SU-DHL-6 (cell line): ENCODE measurements at regions not wholly inside any gene's neighbourhood (a gene's known extent, or its start where the extent isn't known, plus 50 kb on each side); places are given as distances from the start of the nearest gene placed in this dataset.

Experiments used
- H2AFZ ChIP-seq: fragments of 200-600 bp; sonication (generic); 2 replicates; pipeline ENCODE4 v1.6.1; 2014; ENCODE audit warnings: low read depth, mild to moderate bottlenecking, moderate library complexity, mixed read lengths, antibody characterized with exemption, low read length; ENCODE audit not compliant: severe bottlenecking
- H3F3A ChIP-seq: fragments of 200-600 bp; shearing (Covaris generic); 2 replicates; pipeline ENCODE4 v1.6.0; 2016; ENCODE audit warnings: antibody characterized with exemption, mild to moderate bottlenecking; ENCODE audit not compliant: insufficient read depth
- H3K27ac ChIP-seq: fragments of 200-600 bp; sonication (generic); 2 replicates; pipeline ENCODE4 v1.5.1; 2016; ENCODE audit warnings: low read depth, mild to moderate bottlenecking, low read length, moderate library complexity, mixed read lengths
- H3K27me3 ChIP-seq: fragments of 200-600 bp; sonication (generic), shearing (Covaris generic); 2 replicates; pipeline ENCODE4 v1.6.0; 2014; ENCODE audit warnings: mild to moderate bottlenecking, low read length
- H3K36me3 ChIP-seq: fragments of 200-600 bp; sonication (generic); 2 replicates; pipeline ENCODE4 v1.6.1; 2014; ENCODE audit warnings: mild to moderate bottlenecking, low read length, mixed read lengths
- H3K4me2 ChIP-seq: fragments of 300-600, 200-600 bp; shearing (Covaris generic), sonication (generic); 2 replicates; pipeline ENCODE4 v1.6.0; 2014; ENCODE audit warnings: low read length, low read depth, mild to moderate bottlenecking; ENCODE audit not compliant: poor library complexity, severe bottlenecking
- H3K4me3 ChIP-seq: fragments of 200-600 bp; sonication (generic); 2 replicates; pipeline ENCODE4 v1.5.1; 2014; ENCODE audit warnings: antibody characterized with exemption, low read length, mild to moderate bottlenecking, mixed read lengths; ENCODE audit not compliant: insufficient read depth, poor library complexity, severe bottlenecking
- H3K79me2 ChIP-seq: fragments of 200-600 bp; sonication (generic); 2 replicates; pipeline ENCODE4 v1.6.1; 2014; ENCODE audit warnings: mild to moderate bottlenecking, low read length, moderate library complexity; ENCODE audit not compliant: insufficient read depth
- H3K9ac ChIP-seq: fragments of 200-600 bp; sonication (generic); 2 replicates; pipeline ENCODE4 v1.7.0; 2014; ENCODE audit warnings: mild to moderate bottlenecking, low read length
- H3K9me2 ChIP-seq: fragments of 200-600 bp; sonication (generic); replicated peaks from 2 replicates; pipeline ENCODE4 v1.6.1; 2014; ENCODE audit warnings: low read length; ENCODE audit not compliant: insufficient read depth
- H3K9me3 ChIP-seq: fragments of 200-600 bp; sonication (generic); 2 replicates; pipeline ENCODE4 v1.6.1; 2014; ENCODE audit warnings: low read length, mixed read lengths; ENCODE audit not compliant: insufficient read depth
- H4K20me1 ChIP-seq: fragments of 200-600 bp; sonication (generic); 2 replicates; pipeline ENCODE4 v1.6.1; 2014; ENCODE audit warnings: low read depth, mild to moderate bottlenecking, antibody characterized with exemption, low read length, moderate library complexity, mixed read lengths
- EZH2phosphoT487 ChIP-seq: fragments of 200-600 bp; sonication (generic), shearing (Covaris generic); conservative IDR thresholded peaks from 2 replicates; pipeline ENCODE4 v1.6.1; 2018; ENCODE audit warnings: mild to moderate bottlenecking, antibody characterized with exemption, low read length, moderate library complexity, mixed read lengths
- TF ChIP-seq, protein P1 (sequence below): fragments of 200-600 bp; sonication (generic); IDR thresholded peaks from one replicate; pipeline ENCODE4 v1.5.1; 2017; ENCODE audit warnings: antibody characterized with exemption, mild to moderate bottlenecking, low read length, moderate library complexity; ENCODE audit not compliant: insufficient read depth, poor library complexity, severe bottlenecking

DNA sequence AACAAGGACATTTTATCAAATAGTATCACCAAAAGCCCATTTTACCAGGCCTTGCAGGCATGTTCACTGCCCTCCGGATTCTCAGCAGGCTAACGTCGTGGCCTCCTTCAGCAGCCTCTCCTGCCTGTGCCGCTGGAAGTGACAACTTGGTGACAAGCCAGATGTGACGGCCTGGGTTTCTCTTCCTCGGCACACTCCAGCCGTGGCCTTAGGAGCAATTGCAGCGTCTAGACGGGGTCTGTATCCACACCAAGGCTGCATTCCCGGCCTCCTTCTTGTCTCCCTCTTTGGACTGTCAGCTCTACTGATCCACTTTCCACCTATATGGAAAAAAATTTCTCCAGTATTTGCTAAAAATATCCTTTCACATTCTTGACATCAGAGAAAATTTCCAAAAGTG lies 145.3 kb upstream of the MGMT start:
- no peaks in the 10 kb centered on the region for H3K9me2 ChIP-seq
- H3K9ac ChIP-seq, result no peak overlapping the region
- peaks cover 4% of the 10 kb centered on the region; the same call in 1 of the 2 replicates for H3K9me3 ChIP-seq
- no peaks in the 10 kb centered on the region for H3K36me3 ChIP-seq
- H3F3A ChIP-seq, result no peaks in the 10 kb centered on the region
- no peaks in the 10 kb centered on the region for H3K27me3 ChIP-seq
- no peak for TF ChIP-seq EZH2phosphoT487
- TF ChIP-seq, protein P1, sequence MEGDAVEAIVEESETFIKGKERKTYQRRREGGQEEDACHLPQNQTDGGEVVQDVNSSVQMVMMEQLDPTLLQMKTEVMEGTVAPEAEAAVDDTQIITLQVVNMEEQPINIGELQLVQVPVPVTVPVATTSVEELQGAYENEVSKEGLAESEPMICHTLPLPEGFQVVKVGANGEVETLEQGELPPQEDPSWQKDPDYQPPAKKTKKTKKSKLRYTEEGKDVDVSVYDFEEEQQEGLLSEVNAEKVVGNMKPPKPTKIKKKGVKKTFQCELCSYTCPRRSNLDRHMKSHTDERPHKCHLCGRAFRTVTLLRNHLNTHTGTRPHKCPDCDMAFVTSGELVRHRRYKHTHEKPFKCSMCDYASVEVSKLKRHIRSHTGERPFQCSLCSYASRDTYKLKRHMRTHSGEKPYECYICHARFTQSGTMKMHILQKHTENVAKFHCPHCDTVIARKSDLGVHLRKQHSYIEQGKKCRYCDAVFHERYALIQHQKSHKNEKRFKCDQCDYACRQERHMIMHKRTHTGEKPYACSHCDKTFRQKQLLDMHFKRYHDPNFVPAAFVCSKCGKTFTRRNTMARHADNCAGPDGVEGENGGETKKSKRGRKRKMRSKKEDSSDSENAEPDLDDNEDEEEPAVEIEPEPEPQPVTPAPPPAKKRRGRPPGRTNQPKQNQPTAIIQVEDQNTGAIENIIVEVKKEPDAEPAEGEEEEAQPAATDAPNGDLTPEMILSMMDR, result no peak
- H2AFZ ChIP-seq, result no peak overlapping the region
- no peak overlapping the region for H3K4me3 ChIP-seq
- no peaks in the 10 kb centered on the region for H3K79me2 ChIP-seq
- H3K27ac ChIP-seq, result no peak overlapping the region
- H3K4me2 ChIP-seq, result no peak overlapping the region
- H4K20me1 ChIP-seq, result no peaks in the 10 kb centered on the region

- no peaks in the 10 kb centered on the region for H3F3A ChIP-seq
- no peaks in the 10 kb centered on the region for H4K20me1 ChIP-seq
- H3K9me2 ChIP-seq, result no peaks in the 10 kb centered on the region
- no peak overlapping the region for H2AFZ ChIP-seq
- H3K27ac ChIP-seq, result no peak overlapping the region
- H3K9me3 ChIP-seq, result no peaks in the 10 kb centered on the region
- no peak overlapping the region for H3K4me2 ChIP-seq
- H3K79me2 ChIP-seq, result no peaks in the 10 kb centered on the region
- no peak overlapping the region for H3K9ac ChIP-seq
- no peak for TF ChIP-seq EZH2phosphoT487
- TF ChIP-seq, protein P1, result no peak
- no peak overlapping the region for H3K4me3 ChIP-seq
- H3K36me3 ChIP-seq, result no peaks in the 10 kb centered on the region
- H3K27me3 ChIP-seq, result no peaks in the 10 kb centered on the region
Measured at GRCh38 chr10:129322933-129323820, 143.9 kb upstream of the MGMT start.

- Histone ChIP-seq H3K9ac (no peak overlapping the region), H2AFZ (no peak overlapping the region), H3F3A (no peaks in the 10 kb centered on the region), H3K4me2 (no peak overlapping the region), H3K9me2 (no peaks in the 10 kb centered on the region), H3K79me2 (no peaks in the 10 kb centered on the region), H3K36me3 (no peaks in the 10 kb centered on the region), H3K27ac (no peak overlapping the region), H3K9me3 (no peaks in the 10 kb centered on the region), H3K4me3 (no peak overlapping the region), H3K27me3 (no peaks in the 10 kb centered on the region), H4K20me1 (no peaks in the 10 kb centered on the region)
- TF ChIP-seq, protein P1, result no peak
- TF ChIP-seq EZH2phosphoT487, result no peak
Measured at GRCh38 chr10:129323879-129324278, 143.2 kb upstream of the MGMT start.
